H9 (cell line): ENCODE measurements at regions not wholly inside any gene's neighbourhood (a gene's known extent, or its start where the extent isn't known, plus 50 kb on each side); places are given as distances from the start of the nearest gene placed in this dataset.

ENCODE experiments used
- DNase-seq: peaks from one replicate; pipeline ENCODE4 v3.0.0-alpha.2; 2017
- H2AFZ ChIP-seq: one replicate; pipeline ENCODE4 v1.6.1; 2013; ENCODE audit warnings: mild to moderate bottlenecking, low read length, control low read depth, moderate library complexity
- H2AK5ac ChIP-seq: 2 replicates; pipeline ENCODE4 v1.6.1; 2013; ENCODE audit warnings: low read length, control low read depth, mixed read lengths; ENCODE audit not compliant: insufficient read length
- H2BK120ac ChIP-seq: one replicate; pipeline ENCODE4 v1.6.1; 2013; ENCODE audit warnings: low read depth, mild to moderate bottlenecking, low read length, control low read depth, inconsistent platforms; ENCODE audit not compliant: poor library complexity, severe bottlenecking
- H2BK12ac ChIP-seq: 2 replicates; pipeline ENCODE4 v1.6.1; 2013; ENCODE audit warnings: low read length, control low read depth, mixed read lengths, low read depth; ENCODE audit not compliant: insufficient read length
- H2BK15ac ChIP-seq: 2 replicates; pipeline ENCODE4 v1.6.1; 2013; ENCODE audit warnings: low read depth, low read length, control low read depth
- H2BK20ac ChIP-seq: one replicate; pipeline ENCODE4 v1.6.1; 2013; ENCODE audit warnings: low read depth, mild to moderate bottlenecking, low read length, control low read depth, inconsistent platforms; ENCODE audit not compliant: poor library complexity, severe bottlenecking
- H2BK5ac ChIP-seq: 2 replicates; pipeline ENCODE4 v1.6.1; 2013; ENCODE audit warnings: low read length, control low read depth, mixed read lengths; ENCODE audit not compliant: insufficient read length
- H3K14ac ChIP-seq: 2 replicates; pipeline ENCODE4 v1.6.1; 2013; ENCODE audit warnings: low read length, control low read depth; ENCODE audit not compliant: insufficient read depth
- H3K18ac ChIP-seq: 2 replicates; pipeline ENCODE4 v1.6.1; 2013; ENCODE audit warnings: low read depth, mild to moderate bottlenecking, mixed read lengths, low read length, control low read depth; ENCODE audit not compliant: insufficient read length
- H3K23ac ChIP-seq: 2 replicates; pipeline ENCODE4 v1.6.1; 2013; ENCODE audit warnings: low read length, control low read depth, mixed read lengths, low read depth; ENCODE audit not compliant: insufficient read length
- H3K23me2 ChIP-seq: 2 replicates; pipeline ENCODE4 v1.6.1; 2013; ENCODE audit warnings: low read depth, mild to moderate bottlenecking, mixed read lengths, low read length, control low read depth; ENCODE audit not compliant: insufficient read length, poor library complexity, severe bottlenecking
- H3K27ac ChIP-seq: 2 replicates; pipeline ENCODE4 v1.5.1; 2013; ENCODE audit warnings: low read length, control low read depth, mixed read lengths, low read depth; ENCODE audit not compliant: insufficient read length
- H3K27me3 ChIP-seq: 2 replicates; pipeline ENCODE4 v1.6.1; 2013; ENCODE audit warnings: low read length, control low read depth, inconsistent platforms; ENCODE audit not compliant: insufficient read depth
- H3K4ac ChIP-seq: 2 replicates; pipeline ENCODE4 v1.6.1; 2013; ENCODE audit warnings: low read depth, mild to moderate bottlenecking, control low read depth, inconsistent platforms, low read length, moderate library complexity
- H3K4me1 ChIP-seq: 2 replicates; pipeline ENCODE4 v1.6.1; 2013; ENCODE audit warnings: low read length, control low read depth, inconsistent platforms; ENCODE audit not compliant: insufficient read depth
- H3K4me2 ChIP-seq: 2 replicates; pipeline ENCODE4 v1.6.1; 2013; ENCODE audit warnings: low read length, control low read depth, mixed read lengths; ENCODE audit not compliant: insufficient read length, insufficient read depth
- H3K56ac ChIP-seq: 2 replicates; pipeline ENCODE4 v1.6.1; 2013; ENCODE audit warnings: low read depth, mild to moderate bottlenecking, mixed read lengths, low read length, control low read depth; ENCODE audit not compliant: insufficient read length
- H3K79me1 ChIP-seq: 2 replicates; pipeline ENCODE4 v1.6.1; 2013; ENCODE audit warnings: low read depth, mild to moderate bottlenecking, moderate library complexity, low read length, control low read depth, inconsistent platforms; ENCODE audit not compliant: insufficient read depth, poor library complexity, severe bottlenecking
- H3K79me2 ChIP-seq: 2 replicates; pipeline ENCODE4 v1.6.1; 2013; ENCODE audit warnings: low read length, control low read depth, inconsistent platforms; ENCODE audit not compliant: insufficient read depth
- H3K9ac ChIP-seq: 2 replicates; pipeline ENCODE4 v1.6.1; 2013; ENCODE audit warnings: low read length, control low read depth, mixed read lengths; ENCODE audit not compliant: insufficient read length; ENCODE audit errors: extremely low read depth
- H3K9me3 ChIP-seq: one replicate; pipeline ENCODE4 v1.6.1; 2013; ENCODE audit warnings: low read depth, low read length, inconsistent platforms; ENCODE audit not compliant: control insufficient read depth
- H3T11ph ChIP-seq: one replicate; pipeline ENCODE4 v1.6.1; 2013; ENCODE audit warnings: mild to moderate bottlenecking, low read length, control low read depth, inconsistent platforms
- H4K20me1 ChIP-seq: one replicate; pipeline ENCODE4 v1.6.1; 2013; ENCODE audit not compliant: control insufficient read depth, insufficient read length, insufficient read depth
- H4K5ac ChIP-seq: 2 replicates; pipeline ENCODE4 v1.6.1; 2013; ENCODE audit warnings: low read depth, mild to moderate bottlenecking, mixed read lengths, low read length, control low read depth; ENCODE audit not compliant: insufficient read length
- H4K8ac ChIP-seq: replicated peaks from 2 replicates; pipeline ENCODE4 v1.6.1; 2013; ENCODE audit warnings: low read length, control low read depth, mixed read lengths, low read depth; ENCODE audit not compliant: insufficient read length
- H4K91ac ChIP-seq: 2 replicates; pipeline ENCODE4 v1.6.1; 2013; ENCODE audit warnings: low read depth, mild to moderate bottlenecking, moderate library complexity, mixed read lengths, low read length, control low read depth; ENCODE audit not compliant: insufficient read length
- H3K27ac Mint-ChIP-seq, 3 experiments: 2 replicates in 2 of 3; 3 replicates in 1 of 3; pipeline ENCODE4 v1.8.0; 2020 to 2021; ENCODE audit warnings: mixed read lengths in 3 of 3, mild to moderate bottlenecking in 1 of 3, moderate library complexity in 1 of 3
- H3K27me3 Mint-ChIP-seq: 2 replicates; pipeline ENCODE4 v1.8.0; 2021; ENCODE audit warnings: low read depth, mild to moderate bottlenecking, moderate library complexity, mixed read lengths
- H3K36me3 Mint-ChIP-seq, 3 experiments: 2 replicates in 2 of 3; 3 replicates in 1 of 3; pipeline ENCODE4 v1.8.0; 2020 to 2021; ENCODE audit warnings: low read depth in 3 of 3, mixed read lengths in 3 of 3; ENCODE audit not compliant: insufficient read depth in 1 of 3
- H3K4me1 Mint-ChIP-seq, 2 experiments: 2 replicates each; pipeline ENCODE4 v1.8.0; 2020; ENCODE audit warnings: mixed read lengths in 2 of 2
- H3K4me3 Mint-ChIP-seq, 2 experiments: 2 replicates in 1 of 2; 3 replicates in 1 of 2; pipeline ENCODE4 v1.8.0; 2020 to 2021; ENCODE audit warnings: mild to moderate bottlenecking in 2 of 2, mixed read lengths in 2 of 2, moderate library complexity in 1 of 2
- H3K9me3 Mint-ChIP-seq, 2 experiments: 2 replicates in 1 of 2; 3 replicates in 1 of 2; pipeline ENCODE4 v1.8.0; 2020; ENCODE audit warnings: mild to moderate bottlenecking in 2 of 2, mixed read lengths in 2 of 2, moderate library complexity in 1 of 2
- CTCF ChIP-seq: fragments of 200-600 bp; sonication (generic); conservative IDR thresholded peaks from 3 replicates; pipeline ENCODE4 v1.8.0; 2021; ENCODE audit warnings: antibody characterized with exemption, mild to moderate bottlenecking
- WGBS: extraction: QIAGEN DNeasy Blood & Tissue Kit; methylation state at CpG from one replicate; pipeline ENCODE4 v1.1.7; 2013; ENCODE audit warnings: missing lambda C conversion rate, low lambda C conversion rate, mixed read lengths; ENCODE audit not compliant: insufficient read length; ENCODE audit errors: extremely low coverage; 5-methylcytosine and 5-hydroxymethylcytosine counted together

- Histone ChIP-seq H3K4me1 (no peaks in the 10 kb centered on the region; the same call in 1 of the 2 replicates), H3K27ac (no peak overlapping the region), H3T11ph (no peak overlapping the region), H4K91ac (no peak overlapping the region), H2BK120ac (no peak overlapping the region), H2BK20ac (no peak overlapping the region), H3K14ac (no peak overlapping the region), H2BK5ac (no peak overlapping the region), H3K27me3 (no peaks in the 10 kb centered on the region), H3K23me2 (no peaks in the 10 kb centered on the region), H3K18ac (no peak overlapping the region), H3K23ac (no peak overlapping the region), H3K79me2 (no peaks in the 10 kb centered on the region), H2AK5ac (no peak overlapping the region), H3K56ac (no peak overlapping the region), H2AFZ (no peak overlapping the region), H3K4me2 (no peak overlapping the region), H4K8ac (no peak overlapping the region), H3K9me3 (no peaks in the 10 kb centered on the region), H4K5ac (no peak overlapping the region), H2BK15ac (no peak overlapping the region), H4K20me1 (no peaks in the 10 kb centered on the region), H2BK12ac (no peak overlapping the region), H3K4ac (no peak overlapping the region), H3K79me1 (no peaks in the 10 kb centered on the region), H3K9ac (no peak overlapping the region)
- H3K27ac Mint-ChIP-seq = peak overlapping the region in 2 of 3 experiments; percentile 11 to 65; a peak in 3 of 7 replicates
- peaks cover 0 to 3% of the 10 kb centered on the region in 2 experiments; a peak in 2 of 5 replicates for H3K9me3 Mint-ChIP-seq
- DNase-seq = no peak
- no peak for TF ChIP-seq CTCF
- no CpG with 5 or more reads among the region's 4 CpGs for WGBS
- H3K4me3 Mint-ChIP-seq = no peak overlapping the region
- no peaks in the 10 kb centered on the region for H3K27me3 Mint-ChIP-seq
- peaks cover 14 to 19% of the 10 kb centered on the region in 2 experiments for H3K4me1 Mint-ChIP-seq
- peaks cover 0 to 5% (median 0%) of the 10 kb centered on the region in 3 experiments; a peak in 3 of 7 replicates for H3K36me3 Mint-ChIP-seq
Observed at GRCh38 chr6:140320081-140321080, 945.9 kb upstream of the CITED2 start.
